SH-SY5Y (cell line): ENCODE measurements at regions not wholly inside any gene's neighbourhood (a gene's known extent, or its start where the extent isn't known, plus 50 kb on each side); places are given as distances from the start of the nearest gene placed in this dataset.

Experiments used
- GATA2 ChIP-seq: IDR thresholded peaks from 2 replicates; pipeline ENCODE4 v1.6.1; 2011; ENCODE audit warnings: mild to moderate bottlenecking, low read depth, low read length
- GATA3 ChIP-seq: IDR thresholded peaks from 2 replicates; pipeline ENCODE4 v1.6.1; 2011; ENCODE audit warnings: low read depth, mild to moderate bottlenecking, low read length, moderate library complexity

- TF ChIP-seq GATA2: no peak
- TF ChIP-seq GATA3: no peak
These were observed 633.1 kb upstream of the CHRM3 start for GRCh38 chr1:238753252-238753651.
